H1 (cell line): ENCODE measurements at regions not wholly inside any gene's neighbourhood (a gene's known extent, or its start where the extent isn't known, plus 50 kb on each side); places are given as distances from the start of the nearest gene placed in this dataset.

Source experiments
- CTCF ChIA-PET: fragments of 300-600 bp; sonication (Branson Sonifier 250); formaldehyde crosslinking; loops from one replicate; lab custom pipeline; 2021; ENCODE audit not compliant: partially characterized antibody; lab: Charles Lee
- POLR2A ChIA-PET: fragments of 300-600 bp; sonication (Branson Sonifier 250); formaldehyde crosslinking; loops from one replicate; lab custom pipeline; 2021; ENCODE audit warnings: inconsistent platforms; ENCODE audit not compliant: partially characterized antibody; lab: Charles Lee
- DNase-seq, 2 experiments: peaks; one replicate each; pipeline versions ENCODE4 v3.0.0 to v3.0.0-alpha.2; 2010 to 2022; ENCODE audit warnings: low spot score in 2 of 2, low read depth in 1 of 2, mixed read lengths in 1 of 2
- FAIRE-seq: peaks from 2 replicates; lab custom pipeline; 2011; peaks lifted over from hg19 to GRCh38; lab: Jason Lieb, UNC
- H2AFZ ChIP-seq: 2 replicates; pipeline ENCODE4 v1.8.1; 2012; ENCODE audit warnings: low read length, inconsistent platforms
- H2AK5ac ChIP-seq: 2 replicates; pipeline ENCODE4 v1.6.1; 2013; ENCODE audit warnings: low read depth, low read length
- H2BK120ac ChIP-seq: replicated peaks from 2 replicates; pipeline ENCODE3; 2013; ENCODE audit warnings: low read depth, low read length, inconsistent platforms
- H2BK12ac ChIP-seq: 2 replicates; pipeline ENCODE4 v1.6.1; 2013; ENCODE audit warnings: low read depth, low read length
- H2BK15ac ChIP-seq: 2 replicates; pipeline ENCODE4 v1.6.1; 2013; ENCODE audit warnings: low read length
- H2BK20ac ChIP-seq: 2 replicates; pipeline ENCODE4 v1.6.1; 2013; ENCODE audit warnings: low read length
- H2BK5ac ChIP-seq: 2 replicates; pipeline ENCODE4 v1.6.1; 2013; ENCODE audit warnings: low read depth, low read length
- H3K14ac ChIP-seq: 2 replicates; pipeline ENCODE4 v1.6.1; 2013; ENCODE audit warnings: inconsistent platforms; ENCODE audit not compliant: insufficient read length
- H3K18ac ChIP-seq: 2 replicates; pipeline ENCODE4 v1.6.1; 2013; ENCODE audit warnings: low read length; ENCODE audit errors: extremely low read depth
- H3K23ac ChIP-seq: 2 replicates; pipeline ENCODE4 v1.6.1; 2013; ENCODE audit warnings: inconsistent platforms; ENCODE audit not compliant: insufficient read length
- H3K23me2 ChIP-seq: 2 replicates; pipeline ENCODE4 v1.6.1; 2013; ENCODE audit warnings: low read depth, low read length
- H3K27ac ChIP-seq: 2 replicates; pipeline ENCODE4 v1.6.1; 2011; ENCODE audit warnings: low read depth, low read length, inconsistent platforms
- H3K27me3 ChIP-seq, 4 experiments: replicated peaks in 1 of 4; 1 replicate in 1 of 4; 2 replicates in 3 of 4; pipeline versions ENCODE4 v1.6.1 to v1.8.1; 2011 to 2013; ENCODE audit warnings: low read length in 3 of 4, mild to moderate bottlenecking in 3 of 4, inconsistent platforms in 2 of 4, mixed read lengths in 2 of 4, moderate library complexity in 1 of 4; ENCODE audit not compliant: control insufficient read depth in 3 of 4, insufficient read depth in 3 of 4; ENCODE audit errors: extremely low read depth in 1 of 4
- H3K36me3 ChIP-seq, 4 experiments: 2 replicates each; pipeline versions ENCODE4 v1.6.1 to v1.8.1; 2011 to 2013; ENCODE audit warnings: mild to moderate bottlenecking in 4 of 4, low read length in 3 of 4, moderate library complexity in 2 of 4, control low read depth in 1 of 4, inconsistent platforms in 1 of 4; ENCODE audit not compliant: insufficient read depth in 4 of 4, control insufficient read depth in 2 of 4
- H3K4ac ChIP-seq: replicated peaks from 2 replicates; pipeline ENCODE3; 2013; ENCODE audit warnings: low read length, low read depth, mixed read lengths, inconsistent platforms; ENCODE audit not compliant: insufficient read length
- H3K4me1 ChIP-seq, 4 experiments: replicated peaks in 1 of 4; 1 replicate in 1 of 4; 2 replicates in 3 of 4; pipeline versions ENCODE4 v1.6.1 to v1.8.1; 2011 to 2013; ENCODE audit warnings: low read length in 3 of 4, inconsistent platforms in 2 of 4, mixed read lengths in 1 of 4; ENCODE audit not compliant: insufficient read depth in 4 of 4, control insufficient read depth in 3 of 4
- H3K4me2 ChIP-seq, 2 experiments: 2 replicates each; pipeline versions ENCODE4 v1.6.1 to v1.8.1; 2011 to 2013; ENCODE audit warnings: low read depth in 2 of 2, low read length in 2 of 2, control low read depth in 1 of 2, inconsistent platforms in 1 of 2, mild to moderate bottlenecking in 1 of 2; ENCODE audit not compliant: insufficient read depth in 1 of 2
- H3K4me3 ChIP-seq, 4 experiments: fragments of 200-600, 300-600 bp in 1 of 4; sonication (generic), shearing (Covaris generic), sonication (Bioruptor Twin) in 1 of 4; 2 replicates each; pipeline versions ENCODE4 v1.5.1 to v1.8.1; 2011 to 2016; ENCODE audit warnings: low read length in 4 of 4, low read depth in 3 of 4, control low read depth in 2 of 4, inconsistent platforms in 2 of 4, mild to moderate bottlenecking in 2 of 4, mixed read lengths in 1 of 4, moderate library complexity in 1 of 4; ENCODE audit not compliant: insufficient read depth in 2 of 4; ENCODE audit errors: extremely low read depth in 1 of 4
- H3K56ac ChIP-seq: replicated peaks from 2 replicates; pipeline ENCODE3; 2013; ENCODE audit warnings: low read depth, mild to moderate bottlenecking, mixed read lengths, low read length, inconsistent platforms; ENCODE audit not compliant: insufficient read length
- H3K79me1 ChIP-seq: 2 replicates; pipeline ENCODE4 v1.6.1; 2013; ENCODE audit warnings: low read depth, low read length, control low read depth
- H3K79me2 ChIP-seq, 2 experiments: 2 replicates each; pipeline versions ENCODE4 v1.6.1 to v1.8.1; 2012 to 2013; ENCODE audit warnings: low read length in 2 of 2, mild to moderate bottlenecking in 2 of 2, inconsistent platforms in 1 of 2; ENCODE audit not compliant: insufficient read depth in 2 of 2, control insufficient read depth in 1 of 2
- H3K9ac ChIP-seq, 4 experiments: replicated peaks in 1 of 4; 1 replicate in 1 of 4; 2 replicates in 3 of 4; pipeline versions ENCODE4 v1.6.1 to v1.8.1; 2011 to 2013; ENCODE audit warnings: low read depth in 3 of 4, low read length in 3 of 4, control low read depth in 2 of 4, mild to moderate bottlenecking in 2 of 4, moderate library complexity in 2 of 4, inconsistent platforms in 1 of 4; ENCODE audit errors: extremely low read depth in 1 of 4
- H3K9me3 ChIP-seq, 2 experiments: 2 replicates each; pipeline versions ENCODE4 v1.6.1 to v1.8.1; 2012 to 2013; ENCODE audit warnings: mild to moderate bottlenecking in 2 of 2, moderate library complexity in 2 of 2, control low read depth in 1 of 2, inconsistent platforms in 1 of 2, low read depth in 1 of 2, low read length in 1 of 2, mixed read lengths in 1 of 2; ENCODE audit not compliant: insufficient read depth in 2 of 2
- H4K20me1 ChIP-seq, 2 experiments: replicated peaks in 1 of 2; 2 replicates each; pipeline versions ENCODE3 to v1.8.1; 2011 to 2013; ENCODE audit warnings: inconsistent platforms in 2 of 2, low read length in 2 of 2, mild to moderate bottlenecking in 1 of 2; ENCODE audit not compliant: insufficient read depth in 2 of 2, control insufficient read depth in 1 of 2
- H4K5ac ChIP-seq: 2 replicates; pipeline ENCODE4 v1.6.1; 2013; ENCODE audit warnings: low read length, low read depth, mixed read lengths, inconsistent platforms; ENCODE audit not compliant: insufficient read length
- H4K8ac ChIP-seq: 2 replicates; pipeline ENCODE4 v1.8.0; 2013; ENCODE audit warnings: mild to moderate bottlenecking, moderate library complexity, low read length, inconsistent platforms; ENCODE audit not compliant: insufficient read depth; ENCODE audit errors: extremely low read depth
- H4K91ac ChIP-seq: replicated peaks from 2 replicates; pipeline ENCODE3; 2013; ENCODE audit warnings: low read length, mixed read lengths, inconsistent platforms; ENCODE audit not compliant: insufficient read length
- BCL11A ChIP-seq, 2 experiments: IDR thresholded peaks; one replicate each; pipeline ENCODE4 v1.6.1; 2011; ENCODE audit warnings: low read depth in 2 of 2, low read length in 2 of 2, mild to moderate bottlenecking in 2 of 2
- BRCA1 ChIP-seq: IDR thresholded peaks from 2 replicates; pipeline ENCODE4 v1.6.1; 2012; ENCODE audit warnings: low read depth, low read length, improper control_type of control experiment
- CTCF ChIP-seq, 3 experiments: IDR thresholded peaks; 1 replicate in 2 of 3; 2 replicates in 1 of 3; pipeline versions ENCODE4 v1.5.1 to v1.6.1; 2011; ENCODE audit warnings: low read length in 3 of 3, mild to moderate bottlenecking in 3 of 3, inconsistent platforms in 2 of 3, low read depth in 1 of 3, moderate library complexity in 1 of 3; ENCODE audit not compliant: insufficient read depth in 1 of 3; ENCODE audit errors: control extremely low read depth in 1 of 3
- FOSL1 ChIP-seq: IDR thresholded peaks from 2 replicates; pipeline ENCODE4 v1.6.1; 2011; ENCODE audit warnings: mild to moderate bottlenecking, low read depth, low read length, moderate library complexity; ENCODE audit not compliant: insufficient read depth
- JUN ChIP-seq: IDR thresholded peaks from 2 replicates; pipeline ENCODE4 v1.6.1; 2011; ENCODE audit warnings: low read depth, mild to moderate bottlenecking, improper control_type of control experiment, low read length
- NRF1 ChIP-seq: IDR thresholded peaks from 2 replicates; pipeline ENCODE4 v1.6.1; 2011; ENCODE audit warnings: mild to moderate bottlenecking, low read depth, low read length, improper control_type of control experiment
- RAD21 ChIP-seq, 2 experiments: IDR thresholded peaks in 1 of 2; conservative IDR thresholded peaks in 1 of 2; 2 replicates each; pipeline ENCODE4 v1.6.1; 2011; ENCODE audit warnings: low read depth in 2 of 2, low read length in 2 of 2, improper control_type of control experiment in 1 of 2, inconsistent platforms in 1 of 2, mild to moderate bottlenecking in 1 of 2, moderate library complexity in 1 of 2
- SAP30 ChIP-seq: fragments of 300-600 bp; sonication (generic); IDR thresholded peaks from 2 replicates; pipeline ENCODE4 v1.7.1; 2012; ENCODE audit warnings: low read length, moderate library complexity, mild to moderate bottlenecking, inconsistent platforms; ENCODE audit not compliant: insufficient read depth, insufficient replicate concordance
- SIN3A ChIP-seq, 2 experiments: IDR thresholded peaks in 1 of 2; conservative IDR thresholded peaks in 1 of 2; 2 replicates each; pipeline ENCODE4 v1.6.1; 2011 to 2012; ENCODE audit warnings: low read length in 2 of 2, improper control_type of control experiment in 1 of 2, low read depth in 1 of 2, mild to moderate bottlenecking in 1 of 2
- SUZ12 ChIP-seq: fragments of 200-600 bp; sonication (generic); IDR thresholded peaks from 2 replicates; pipeline ENCODE4 v1.6.1; 2012; ENCODE audit warnings: mild to moderate bottlenecking, inconsistent platforms, low read length, moderate library complexity, mixed read lengths
- TBP ChIP-seq: IDR thresholded peaks from 2 replicates; pipeline ENCODE4 v1.6.1; 2011; ENCODE audit warnings: low read depth, low read length, improper control_type of control experiment
- WGBS, 2 experiments: shearing (Covaris generic) in 1 of 2; methylation state at CpG; one replicate each; pipeline versions ENCODE4 v1.1.6 to v1.1.7; 2013 to 2015; ENCODE audit warnings: low lambda C conversion rate in 2 of 2, mixed read lengths in 2 of 2, inconsistent platforms in 1 of 2, low coverage in 1 of 2, missing lambda C conversion rate in 1 of 2; ENCODE audit not compliant: insufficient replicate concordance in 2 of 2, insufficient coverage in 1 of 2, insufficient read length in 1 of 2; ENCODE audit errors: extremely low coverage in 1 of 2, missing lambda C conversion rate in 1 of 2; 5-methylcytosine and 5-hydroxymethylcytosine counted together

- Histone ChIP-seq H3K4me1 (peaks cover 2 to 12% (median 8%) of the 10 kb centered on the region in 4 experiments), H2AK5ac (no peak overlapping the region), H3K23ac (no peak overlapping the region), H2BK5ac (no peak overlapping the region), H4K91ac (no peak overlapping the region), H3K9me3 (no peaks in the 10 kb centered on the region), H3K23me2 (no peaks in the 10 kb centered on the region), H2BK120ac (no peak overlapping the region), H2BK12ac (no peak overlapping the region), H4K20me1 (no peaks in the 10 kb centered on the region), H3K18ac (no peak overlapping the region), H4K8ac (no peak overlapping the region), H2AFZ (no peak overlapping the region), H3K56ac (no peak overlapping the region), H3K9ac (no peak overlapping the region), H3K14ac (no peak overlapping the region), H3K4me2 (no peak overlapping the region), H2BK15ac (no peak overlapping the region), H3K4ac (no peak overlapping the region), H3K27ac (no peak overlapping the region), H3K36me3 (no peaks in the 10 kb centered on the region), H3K4me3 (no peak overlapping the region), H4K5ac (no peak overlapping the region), H3K79me2 (no peaks in the 10 kb centered on the region), H3K27me3 (no peaks in the 10 kb centered on the region; a peak in 2 of 7 replicates), H2BK20ac (no peak overlapping the region), H3K79me1 (no peaks in the 10 kb centered on the region)
- FAIRE-seq (no peak), DNase-seq (no peak)
- whole genome bisulfite sequencing, 2 experiments: 82% methylated on average over 2 of the region's 2 CpGs; no CpG with 5 or more reads in 1 of the 2 experiments
- POLR2A ChIA-PET: no interaction called here
- CTCF ChIA-PET: interaction anchor here (0.6 to 0.8 kb wide), 2 partner anchors 24 to 315 kb away, joined by 3 read pairs; no protein-coding TSS in a partner anchor
- TF ChIP-seq SIN3A (conservative IDR thresholded peaks at IDR 0.05 in 1 of 2, IDR thresholded peaks at IDR 0.05 in 1 of 2; ENCODE audit: low read depth in 1 of 2, low read length in 2 of 2) (no peak), SUZ12 (no peak), FOSL1 (no peak), SAP30 (no peak), TBP (no peak), CTCF (IDR thresholded peaks at IDR 0.05; ENCODE audit: control extremely low read depth in 1 of 3, insufficient read depth in 1 of 3, low read depth in 1 of 3, low read length in 3 of 3) (no peak), RAD21 (IDR thresholded peaks at IDR 0.05 in 1 of 2, conservative IDR thresholded peaks at IDR 0.05 in 1 of 2; ENCODE audit: low read depth in 2 of 2, low read length in 2 of 2) (no peak), NRF1 (no peak), BCL11A (IDR thresholded peaks at IDR 0.05; ENCODE audit: low read depth in 2 of 2, low read length in 2 of 2) (no peak), JUN (no peak), BRCA1 (no peak)
Observed at GRCh38 chr6:113562248-113562647, 294.9 kb upstream of the MARCKS start.
